Stimulated activated CD8-positive, alpha-beta memory T cell treated with anti-CD3 and anti-CD28 coated beads, Interleukin-4, amount 100 ng/mL, for 1 hour (primary cell): ENCODE measurements at regions not wholly inside any gene's neighbourhood (a gene's known extent, or its start where the extent isn't known, plus 50 kb on each side); places are given as distances from the start of the nearest gene placed in this dataset.
"Not testable (repeated sequence)": the region's sequence is repeated elsewhere in the genome, so short reads cannot be mapped to it uniquely, and the experiment has no call there.

ENCODE experiments used
- DNase-seq, 2 donors: peaks; one replicate each; pipeline ENCODE4 v3.0.0-alpha.2; 2020; ENCODE audit warnings: low read depth in 2 of 2, low spot score in 1 of 2

GRCh38 chr3:176352716-176353334, 844.5 kb downstream of the TBL1XR1 start:
- DNase-seq = no peak

GRCh38 chr3:176351408-176351807, 845.9 kb downstream of the TBL1XR1 start:
- DNase-seq = no peak

- no peak for DNase-seq
Measured at GRCh38 chr3:176349706-176350105, 847.6 kb downstream of the TBL1XR1 start.

- DNase-seq = no peak
Measured at GRCh38 chr3:176347424-176348146, 849.7 kb downstream of the TBL1XR1 start.

- no peak for DNase-seq
Measured at GRCh38 chr3:176341963-176342362, 855.3 kb downstream of the TBL1XR1 start.

GRCh38 chr3:176328666-176329065, 868.6 kb downstream of the TBL1XR1 start:
- DNase-seq = no peak

GRCh38 chr3:176328198-176328597, 869.1 kb downstream of the TBL1XR1 start:
- DNase-seq = no peak

GRCh38 chr3:176326894-176327490, 870.3 kb downstream of the TBL1XR1 start:
- DNase-seq = not testable (repeated sequence)

GRCh38 chr3:176321532-176321931, 875.8 kb downstream of the TBL1XR1 start:
- DNase-seq = not testable (repeated sequence)

- DNase-seq = no peak
Measured at GRCh38 chr3:176321099-176321498, 876.2 kb downstream of the TBL1XR1 start.

- no peak for DNase-seq
Measured at GRCh38 chr3:176313426-176313825, 883.9 kb downstream of the TBL1XR1 start.

GRCh38 chr3:176310641-176311040, 886.6 kb downstream of the TBL1XR1 start:
- DNase-seq = no peak

- DNase-seq = no peak
Measured at GRCh38 chr3:176302271-176302670, 895.0 kb downstream of the TBL1XR1 start.

GRCh38 chr3:176296066-176296597, 901.1 kb downstream of the TBL1XR1 start:
- no peak for DNase-seq

- no peak for DNase-seq
Measured at GRCh38 chr3:176293276-176293675, 904.0 kb downstream of the TBL1XR1 start.

GRCh38 chr3:176286476-176287085, 910.7 kb downstream of the TBL1XR1 start:
- no peak for DNase-seq

- no peak for DNase-seq
Measured at GRCh38 chr3:176275538-176275937, 921.7 kb downstream of the TBL1XR1 start.

GRCh38 chr3:176275113-176275512, 922.2 kb downstream of the TBL1XR1 start:
- DNase-seq = no peak

- no peak for DNase-seq
Measured at GRCh38 chr3:176274161-176274560, 923.1 kb downstream of the TBL1XR1 start.

- no peak for DNase-seq
Measured at GRCh38 chr3:176262071-176262470, 935.2 kb downstream of the TBL1XR1 start.

GRCh38 chr3:176247191-176247590, 950.1 kb downstream of the TBL1XR1 start:
- DNase-seq = no peak

GRCh38 chr3:176219970-176220369, 977.3 kb downstream of the TBL1XR1 start:
- DNase-seq = no peak
